COR-L47 (cell line): ENCODE measurements at regions not wholly inside any gene's neighbourhood (a gene's known extent, or its start where the extent isn't known, plus 50 kb on each side); places are given as distances from the start of the nearest gene placed in this dataset.

Source experiments
- DNase-seq: peaks from one replicate; lab custom pipeline; 2025; lab: John Stamatoyannopoulos, UW

DNA sequence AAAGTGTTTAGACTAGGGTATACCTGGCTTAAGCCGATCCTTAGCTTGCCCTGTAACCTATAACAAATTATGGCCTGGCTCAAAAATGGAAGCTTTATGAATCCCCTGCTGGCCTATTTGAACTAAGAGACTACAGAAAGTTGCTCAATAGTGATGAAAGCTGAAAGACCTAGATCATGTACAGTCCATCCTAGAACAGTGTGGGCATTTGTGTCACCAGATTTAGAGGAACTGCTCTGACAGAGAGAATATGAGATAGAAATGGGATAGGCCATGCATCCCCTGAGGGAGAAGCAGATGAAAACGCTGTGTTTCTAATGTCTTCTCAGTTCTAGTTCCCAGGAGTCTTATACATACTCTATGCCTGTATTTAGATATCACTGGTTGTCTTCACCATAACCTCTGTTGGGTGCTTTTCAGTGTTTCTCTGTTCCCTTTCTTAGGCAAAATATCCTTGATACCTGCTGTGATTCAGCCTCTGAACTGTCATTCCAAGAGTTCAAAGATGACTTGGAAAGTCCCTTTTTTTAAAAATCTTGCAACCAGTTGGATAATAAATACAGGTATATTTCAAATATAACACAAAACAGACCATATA is 246.9 kb upstream of the SLC39A10 start:
- DNase-seq, result no peak

GRCh38 chr2:195408811-195409210 is 248.2 kb upstream of the SLC39A10 start:
- no peak for DNase-seq

- DNase-seq, result peak; percentile 12
Observed at GRCh38 chr2:195408196-195408595, 248.8 kb upstream of the SLC39A10 start.

GRCh38 chr2:195407783-195408182 is 249.2 kb upstream of the SLC39A10 start:
- DNase-seq, result no peak

GRCh38 chr2:195406886-195407603 is 250.0 kb upstream of the SLC39A10 start:
- no peak for DNase-seq

DNA sequence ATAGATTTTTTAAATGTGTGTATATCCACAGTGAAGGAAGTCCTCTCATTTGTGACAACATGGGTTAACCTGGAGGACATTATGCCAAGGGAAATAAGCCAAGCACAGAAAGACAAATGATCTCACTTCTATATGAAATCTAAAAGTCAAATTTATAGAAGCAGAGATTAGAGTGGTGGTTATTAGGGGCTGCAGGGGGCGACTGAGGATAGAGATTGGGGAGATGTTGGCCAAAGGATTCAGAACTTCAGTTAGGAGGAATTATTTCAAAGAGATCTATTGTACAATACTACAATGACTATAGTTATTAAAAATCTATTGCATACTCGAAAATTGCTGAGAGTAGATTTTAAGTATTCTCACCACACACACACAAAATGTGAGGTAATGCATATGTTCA is 252.4 kb upstream of the SLC39A10 start:
- DNase-seq, result no peak

GRCh38 chr2:195396479-195396878 is 260.5 kb upstream of the SLC39A10 start:
- no peak for DNase-seq

GRCh38 chr2:195395362-195395761 is 261.7 kb upstream of the SLC39A10 start:
- DNase-seq, result no peak

DNA sequence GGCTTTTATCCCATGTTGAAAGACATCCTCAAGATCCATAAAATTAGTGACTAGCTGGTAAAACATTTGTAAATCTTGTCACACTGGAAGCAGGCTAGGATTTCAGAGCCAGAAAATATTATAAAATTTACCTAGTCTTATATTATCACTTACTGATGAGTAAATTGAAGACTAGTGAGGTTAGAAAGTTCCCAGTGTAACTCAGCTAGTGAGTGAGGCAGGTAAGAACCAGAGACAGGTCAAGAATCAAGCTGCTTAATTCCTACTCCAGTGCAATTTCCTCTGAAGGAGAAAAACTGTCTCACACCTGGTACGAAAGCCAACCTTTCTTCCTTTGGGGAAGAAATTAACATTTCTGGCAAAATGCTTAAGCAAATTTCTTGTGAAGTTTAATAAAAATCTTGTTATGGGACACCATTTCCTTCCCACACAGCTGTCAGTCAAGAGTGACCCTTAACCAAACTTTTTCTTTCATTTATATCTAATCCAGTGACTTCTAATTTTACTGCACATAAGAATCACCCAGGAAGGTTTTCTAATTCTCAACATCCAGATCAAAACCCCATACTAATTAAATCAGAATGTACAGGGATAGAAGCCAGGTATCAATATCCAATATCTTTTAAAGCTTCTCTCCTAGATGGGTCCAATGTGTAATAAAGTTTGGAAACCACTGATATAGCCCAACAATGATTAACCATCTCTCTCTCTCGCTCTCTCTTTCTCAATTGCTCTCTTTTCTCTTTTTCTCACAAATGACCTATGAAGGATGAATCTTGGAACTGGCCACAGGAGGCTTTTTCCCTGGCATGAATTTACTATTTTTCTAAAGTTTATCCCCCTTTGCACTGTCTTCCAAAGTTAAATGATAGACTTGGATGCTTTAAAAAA is 264.3 kb upstream of the SLC39A10 start:
- DNase-seq, result no peak

GRCh38 chr2:195390686-195391321 is 266.2 kb upstream of the SLC39A10 start:
- DNase-seq, result no peak

GRCh38 chr2:195388028-195388427 is 269.0 kb upstream of the SLC39A10 start:
- DNase-seq, result no peak

- DNase-seq, result no peak
Observed at GRCh38 chr2:195382186-195382585, 274.8 kb upstream of the SLC39A10 start.

DNA sequence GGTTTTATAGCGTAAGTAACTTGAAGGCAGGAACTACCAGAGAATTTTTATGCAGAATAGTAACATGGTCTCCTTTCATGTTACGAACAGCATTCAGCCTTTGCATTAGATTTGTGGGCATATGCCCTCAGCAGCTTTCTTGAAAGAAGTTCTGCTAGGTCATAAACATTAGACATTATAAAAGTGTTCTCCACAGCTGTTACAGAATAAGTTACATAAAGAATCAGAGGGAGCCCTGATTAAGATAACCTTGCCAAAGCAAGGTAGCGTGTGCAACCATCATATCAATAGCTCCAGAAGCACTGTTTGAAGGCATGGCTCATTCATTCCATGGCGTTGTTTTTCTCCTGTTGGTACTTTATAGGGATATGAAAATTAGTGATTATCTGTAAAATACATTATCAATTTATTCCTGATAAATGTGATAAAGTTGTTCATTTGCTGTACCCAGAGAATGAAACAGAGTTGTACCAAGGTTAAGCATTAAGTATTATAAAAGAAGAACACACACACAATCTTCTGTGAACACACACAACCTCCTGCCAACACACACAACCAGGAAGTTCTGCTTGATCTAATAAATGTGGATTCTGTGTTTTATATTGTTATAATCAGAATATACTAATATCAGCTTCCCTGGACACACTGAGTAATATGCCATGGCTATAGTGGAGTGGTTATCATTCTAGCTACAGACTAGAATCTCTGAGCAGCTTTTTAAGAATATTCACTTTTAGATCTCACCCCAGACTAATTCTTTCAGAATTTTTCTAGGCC is 286.7 kb upstream of the SLC39A10 start:
- no peak for DNase-seq

DNA sequence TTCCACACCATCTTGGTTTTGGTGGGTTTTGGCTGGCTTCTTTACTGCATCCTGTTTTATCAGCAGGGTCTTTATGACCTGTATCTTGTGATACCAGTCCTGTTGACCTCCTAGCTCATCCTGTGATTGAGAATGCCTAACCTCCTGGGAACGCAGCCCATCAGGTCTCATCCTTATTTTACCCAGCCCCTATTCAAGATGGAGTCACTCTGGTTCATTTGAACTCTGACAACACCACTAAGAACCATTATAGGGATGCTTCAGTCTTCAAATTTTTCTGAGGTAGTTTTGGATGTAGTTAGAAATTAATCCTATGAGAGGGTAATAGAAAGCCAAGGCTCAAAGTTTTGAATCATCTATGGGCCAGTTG is 287.8 kb upstream of the SLC39A10 start:
- no peak for DNase-seq

- no peak for DNase-seq
Observed at GRCh38 chr2:195368249-195369217, 288.5 kb upstream of the SLC39A10 start.

DNA sequence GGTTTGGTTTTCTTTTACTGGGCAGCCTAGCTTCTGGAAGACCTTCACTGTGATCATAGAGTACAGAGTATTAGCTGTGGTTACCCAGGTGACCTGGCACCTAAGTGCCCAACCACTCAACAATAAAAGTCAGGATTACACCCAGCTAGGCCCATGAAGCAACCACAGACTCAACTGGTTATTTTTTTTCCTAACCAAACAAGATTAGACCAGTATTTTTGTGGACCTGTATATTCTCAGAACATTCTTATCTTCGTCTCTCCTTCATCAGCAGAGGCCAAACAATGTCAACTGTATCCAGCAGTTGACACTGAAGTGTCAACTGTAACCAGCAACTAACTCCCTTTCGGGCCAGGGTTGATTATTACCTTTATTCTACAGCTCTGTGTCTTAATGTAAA is 289.2 kb upstream of the SLC39A10 start:
- DNase-seq, result no peak

- DNase-seq, result no peak
Observed at GRCh38 chr2:195364015-195364965, 292.7 kb upstream of the SLC39A10 start.

GRCh38 chr2:195363496-195363895 is 293.5 kb upstream of the SLC39A10 start:
- DNase-seq, result no peak

GRCh38 chr2:195360242-195360641 is 296.8 kb upstream of the SLC39A10 start:
- DNase-seq, result no peak
